HG03135 (cell line): ENCODE measurements at regions not wholly inside any gene's neighbourhood (a gene's known extent, or its start where the extent isn't known, plus 50 kb on each side); places are given as distances from the start of the nearest gene placed in this dataset.

Experiments used
- ATAC-seq: cut with Tn5 transposase; IDR thresholded peaks from one replicate; pipeline ENCODE4 v1.9.1; 2021; ENCODE audit warnings: mild to moderate bottlenecking, moderate library complexity; ENCODE audit not compliant: unreplicated experiment

DNA sequence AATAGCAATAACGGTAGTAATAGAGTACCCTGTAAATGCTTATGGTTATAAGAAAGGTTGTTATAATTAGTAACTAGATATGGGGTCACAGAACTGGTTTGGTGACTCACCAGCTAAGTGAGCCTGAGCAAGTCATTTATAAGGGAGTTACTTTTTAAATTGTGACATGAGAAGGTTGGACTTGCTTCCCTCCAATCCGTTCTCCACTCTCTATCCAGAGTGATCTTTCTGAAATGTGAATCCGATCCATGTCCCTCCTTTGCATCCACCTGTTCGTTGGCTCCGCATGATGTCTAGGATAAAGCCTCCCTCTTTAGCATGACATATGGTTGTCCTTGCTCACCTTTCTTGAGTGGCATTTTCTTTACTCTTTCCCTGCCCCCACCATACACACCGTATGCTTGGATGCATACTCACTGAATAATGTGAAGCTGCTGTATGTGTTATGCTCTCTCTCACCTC, 83.1 kb downstream of the CDC42EP3 start:
- ATAC-seq: no peak

DNA sequence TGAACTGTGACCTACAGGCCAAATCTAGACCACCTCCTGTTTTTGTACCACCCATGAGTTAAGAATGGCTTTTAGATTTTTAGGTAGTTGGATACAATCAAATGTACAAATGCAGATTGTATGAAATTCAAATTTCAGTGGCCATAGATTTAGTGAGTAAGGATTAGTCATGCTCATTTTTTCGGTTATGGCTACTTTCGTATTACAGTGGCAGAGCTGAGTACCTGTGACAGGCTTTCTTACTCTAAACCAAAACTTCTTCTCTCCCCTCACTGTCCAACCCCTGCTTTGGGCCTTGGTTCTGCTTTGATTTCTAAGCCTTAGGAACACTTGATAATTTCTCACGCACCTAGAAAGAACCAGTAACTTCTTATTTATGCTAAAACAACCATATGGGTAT, 82.1 kb downstream of the CDC42EP3 start:
- ATAC-seq: no peak

DNA sequence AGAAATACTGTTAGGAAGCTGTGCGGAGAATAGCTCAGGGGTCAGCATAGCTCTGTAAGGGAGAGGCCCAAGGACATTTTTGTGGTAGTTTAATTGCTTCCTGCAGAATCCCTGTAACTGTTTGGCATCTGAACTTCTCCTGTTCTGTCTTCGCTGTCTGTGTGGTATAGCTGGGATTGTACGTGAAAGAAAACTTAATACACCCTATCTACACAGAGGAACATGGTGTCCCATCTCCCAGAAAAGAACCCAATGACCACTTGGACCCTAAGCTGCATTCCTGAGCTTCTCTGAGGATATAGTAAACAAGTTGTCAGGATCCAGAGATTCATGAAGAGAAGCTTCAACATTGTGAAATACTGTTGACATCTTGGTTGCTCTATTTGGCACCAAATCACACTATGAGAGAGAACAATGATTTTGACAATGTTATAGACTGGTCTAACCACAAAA, 81.3 kb downstream of the CDC42EP3 start:
- no peak for ATAC-seq
